Neuron (in vitro differentiated cells): ENCODE measurements at regions not wholly inside any gene's neighbourhood (a gene's known extent, or its start where the extent isn't known, plus 50 kb on each side); places are given as distances from the start of the nearest gene placed in this dataset.

ENCODE experiments used
- H2AFZ ChIP-seq: one replicate; pipeline ENCODE4 v1.6.1; 2013; ENCODE audit warnings: low read depth, mild to moderate bottlenecking, inconsistent platforms, low read length, moderate library complexity
- H3K27me3 ChIP-seq: one replicate; pipeline ENCODE4 v1.6.1; 2013; ENCODE audit warnings: low read length; ENCODE audit not compliant: insufficient read depth
- H3K36me3 ChIP-seq: one replicate; pipeline ENCODE4 v1.6.1; 2013; ENCODE audit warnings: low read length; ENCODE audit not compliant: insufficient read depth
- H3K4me1 ChIP-seq: one replicate; pipeline ENCODE4 v1.6.1; 2013; ENCODE audit warnings: low read length; ENCODE audit not compliant: insufficient read depth
- H3K4me3 ChIP-seq: 2 replicates; pipeline ENCODE4 v1.5.1; 2013; ENCODE audit warnings: mild to moderate bottlenecking, low read length, moderate library complexity
- H3K9me3 ChIP-seq: one replicate; pipeline ENCODE4 v1.6.1; 2013; ENCODE audit warnings: low read length

- H3K9me3 ChIP-seq: no peaks in the 10 kb centered on the region
These were observed 88.3 kb upstream of the CCDC28A start for GRCh38 chr6:138685257-138685656.

GRCh38 chr6:138685781-138686180 lies 87.8 kb upstream of the CCDC28A start:
- Histone ChIP-seq H3K9me3 (no peaks in the 10 kb centered on the region), H3K36me3 (no peaks in the 10 kb centered on the region), H3K4me3 (no peak overlapping the region), H3K4me1 (no peaks in the 10 kb centered on the region), H2AFZ (no peak overlapping the region), H3K27me3 (no peaks in the 10 kb centered on the region)

More at GRCh38 chr6:138685257-138685656, 88.3 kb upstream of the CCDC28A start:
- Histone ChIP-seq H3K36me3 (no peaks in the 10 kb centered on the region), H3K27me3 (no peaks in the 10 kb centered on the region), H2AFZ (no peak overlapping the region), H3K4me1 (no peaks in the 10 kb centered on the region), H3K4me3 (no peak overlapping the region)

- H3K4me1 ChIP-seq: peaks cover 4% of the 10 kb centered on the region
- no peaks in the 10 kb centered on the region for H3K36me3 ChIP-seq
- no peak overlapping the region for H2AFZ ChIP-seq
- no peaks in the 10 kb centered on the region for H3K9me3 ChIP-seq
- H3K27me3 ChIP-seq: no peaks in the 10 kb centered on the region
- no peak overlapping the region for H3K4me3 ChIP-seq
These were observed 85.0 kb upstream of the CCDC28A start for GRCh38 chr6:138688580-138688979.

DNA sequence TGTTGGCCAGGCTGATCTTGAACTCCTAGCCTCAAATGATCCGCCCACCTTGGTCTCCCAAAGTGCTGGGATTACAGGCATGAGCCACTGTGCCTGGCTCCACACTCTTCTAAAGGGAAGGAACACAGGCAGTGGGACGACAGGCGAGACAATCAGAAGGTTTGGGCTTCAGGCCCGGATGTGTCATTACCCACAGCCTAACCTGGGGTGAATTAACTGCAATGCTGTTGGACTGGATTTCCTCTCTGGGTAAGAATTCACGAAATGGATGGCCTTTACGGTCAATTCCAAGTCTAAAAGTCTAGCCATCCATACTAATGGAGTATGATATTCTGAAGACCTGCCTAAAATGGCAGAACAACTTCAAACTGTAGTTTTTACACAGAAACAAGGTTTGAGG lies 83.7 kb upstream of the CCDC28A start:
- no peaks in the 10 kb centered on the region for H3K9me3 ChIP-seq
- no peaks in the 10 kb centered on the region for H3K27me3 ChIP-seq
- H3K4me1 ChIP-seq: peaks cover 4% of the 10 kb centered on the region
- no peak overlapping the region for H2AFZ ChIP-seq
- no peak overlapping the region for H3K4me3 ChIP-seq
- no peaks in the 10 kb centered on the region for H3K36me3 ChIP-seq

- H3K36me3 ChIP-seq: no peaks in the 10 kb centered on the region
- peak overlapping the region; percentile 98 for H2AFZ ChIP-seq
- H3K4me3 ChIP-seq: peak overlapping the region; percentile 77
- H3K4me1 ChIP-seq: peaks cover 4% of the 10 kb centered on the region
- H3K9me3 ChIP-seq: no peaks in the 10 kb centered on the region
- H3K27me3 ChIP-seq: no peaks in the 10 kb centered on the region
These were observed 82.5 kb upstream of the CCDC28A start for GRCh38 chr6:138690975-138691594.

GRCh38 chr6:138691595-138692057 lies 81.9 kb upstream of the CCDC28A start:
- peak overlapping the region; percentile 98 for H2AFZ ChIP-seq
- H3K36me3 ChIP-seq: no peaks in the 10 kb centered on the region
- H3K4me1 ChIP-seq: peaks cover 4% of the 10 kb centered on the region
- H3K4me3 ChIP-seq: peak overlapping the region; percentile 77
- no peaks in the 10 kb centered on the region for H3K9me3 ChIP-seq
- H3K27me3 ChIP-seq: no peaks in the 10 kb centered on the region

GRCh38 chr6:138692058-138692977 lies 81.3 kb upstream of the CCDC28A start:
- H3K9me3 ChIP-seq: no peaks in the 10 kb centered on the region
- H3K27me3 ChIP-seq: no peaks in the 10 kb centered on the region
- peak overlapping the region; percentile 77 for H3K4me3 ChIP-seq
- H3K36me3 ChIP-seq: no peaks in the 10 kb centered on the region
- H2AFZ ChIP-seq: peak overlapping the region; percentile 98
- H3K4me1 ChIP-seq: peaks cover 4% of the 10 kb centered on the region

GRCh38 chr6:138692978-138693909 lies 80.3 kb upstream of the CCDC28A start:
- Histone ChIP-seq H3K4me3 (peak overlapping the region; percentile 77), H3K27me3 (no peaks in the 10 kb centered on the region), H3K36me3 (no peaks in the 10 kb centered on the region), H2AFZ (peak overlapping the region; percentile 98), H3K4me1 (peaks cover 4% of the 10 kb centered on the region), H3K9me3 (no peaks in the 10 kb centered on the region)

GRCh38 chr6:138695193-138695592 lies 78.4 kb upstream of the CCDC28A start:
- Histone ChIP-seq H3K9me3 (no peaks in the 10 kb centered on the region), H2AFZ (no peak overlapping the region), H3K27me3 (no peaks in the 10 kb centered on the region), H3K4me1 (peaks cover 4% of the 10 kb centered on the region), H3K36me3 (no peaks in the 10 kb centered on the region), H3K4me3 (no peak overlapping the region)

DNA sequence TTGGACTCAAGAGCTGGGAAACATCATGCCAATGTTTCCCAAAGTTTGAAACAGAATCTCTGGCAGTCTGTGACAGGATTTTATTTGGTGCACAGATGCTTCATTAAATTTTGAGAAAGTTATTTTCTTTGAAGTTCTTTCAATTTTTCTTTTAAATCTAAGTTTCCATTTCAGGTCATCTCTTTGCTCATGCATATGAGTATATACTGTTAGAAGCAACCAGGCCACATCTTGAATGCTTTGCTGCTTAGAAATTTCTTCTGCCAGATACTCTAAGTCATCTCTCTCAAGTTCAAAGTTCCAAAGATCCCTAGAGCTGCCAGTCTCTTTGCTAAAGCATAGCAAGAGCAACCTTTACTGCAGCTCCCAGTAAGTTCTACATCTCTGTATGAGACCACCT lies 59.1 kb upstream of the CCDC28A start:
- Histone ChIP-seq H3K36me3 (no peaks in the 10 kb centered on the region), H2AFZ (no peak overlapping the region), H3K9me3 (no peaks in the 10 kb centered on the region), H3K27me3 (no peaks in the 10 kb centered on the region), H3K4me1 (no peaks in the 10 kb centered on the region), H3K4me3 (no peak overlapping the region)

DNA sequence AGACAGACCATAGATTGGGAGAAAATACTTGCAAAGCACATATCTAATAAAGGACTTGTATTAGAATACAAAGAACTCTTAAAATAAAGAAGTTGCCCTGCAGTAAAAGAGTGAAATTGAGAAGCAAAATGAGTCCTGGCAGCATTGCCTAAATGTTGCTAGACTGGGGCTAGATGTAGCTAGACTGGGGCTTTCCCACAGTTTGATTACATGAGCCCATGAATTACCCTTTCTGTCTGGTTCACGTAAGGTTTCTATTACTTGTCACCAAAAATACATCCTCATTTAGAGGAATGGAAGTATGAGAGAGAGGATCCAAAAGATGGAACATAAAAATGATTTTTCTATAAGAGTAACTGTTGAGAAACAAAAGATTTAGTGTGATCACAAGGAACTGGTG lies 57.6 kb upstream of the CCDC28A start:
- Histone ChIP-seq H3K9me3 (no peaks in the 10 kb centered on the region), H3K4me3 (no peak overlapping the region), H3K36me3 (no peaks in the 10 kb centered on the region), H2AFZ (no peak overlapping the region), H3K27me3 (no peaks in the 10 kb centered on the region), H3K4me1 (no peaks in the 10 kb centered on the region)

DNA sequence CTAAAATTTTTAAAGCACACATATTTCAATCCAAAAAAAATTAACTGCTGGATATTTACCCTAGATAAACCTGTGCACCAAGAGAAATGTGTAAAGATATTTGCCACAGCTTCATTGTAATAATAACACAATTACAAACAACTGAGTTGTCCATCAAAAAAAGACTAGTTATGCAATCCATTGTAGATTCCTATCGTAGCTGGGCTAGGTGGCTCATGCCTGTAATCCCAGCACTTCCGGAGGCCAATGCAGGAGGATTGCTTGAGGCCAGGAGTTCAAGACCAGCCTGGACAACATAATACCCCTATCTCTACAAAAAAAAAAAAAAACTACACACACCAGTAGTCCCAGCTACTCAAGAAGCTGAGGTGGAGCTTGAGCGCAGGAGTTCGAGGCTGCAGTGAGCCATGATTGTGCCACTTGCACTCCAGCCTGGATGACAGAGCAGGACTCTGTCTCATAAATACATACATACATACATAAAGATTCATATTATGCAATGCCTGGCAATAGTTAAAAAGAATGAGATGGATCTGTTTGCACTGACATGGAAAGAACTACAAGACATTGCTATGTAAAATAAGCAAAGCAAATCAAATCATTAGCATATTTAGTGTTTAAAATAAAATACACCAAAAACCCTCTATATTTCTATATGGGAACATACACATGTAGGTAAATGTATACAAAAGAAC lies 56.5 kb upstream of the CCDC28A start:
- H3K36me3 ChIP-seq: no peaks in the 10 kb centered on the region
- H3K4me3 ChIP-seq: no peak overlapping the region
- no peaks in the 10 kb centered on the region for H3K9me3 ChIP-seq
- no peak overlapping the region for H2AFZ ChIP-seq
- no peaks in the 10 kb centered on the region for H3K27me3 ChIP-seq
- no peaks in the 10 kb centered on the region for H3K4me1 ChIP-seq
